Lower lobe of right lung (tissue), 2 donors: ENCODE measurements at regions not wholly inside any gene's neighbourhood (a gene's known extent, or its start where the extent isn't known, plus 50 kb on each side); places are given as distances from the start of the nearest gene placed in this dataset.
A peak's percentile ranks its signal among the peaks of the same experiment; 100 is the strongest.
"Not testable (repeated sequence)": the region's sequence is repeated elsewhere in the genome, so short reads cannot be mapped to it uniquely, and the experiment has no call there.

Experiments used
- ATAC-seq, 2 donors: fragments of 200-7000 bp; cut with Tn5 transposase; one replicate each; pipeline ENCODE4 v1.9.1; 2020 to 2022; ENCODE audit warnings: mild to moderate bottlenecking in 2 of 2, moderate library complexity in 2 of 2
- DNase-seq: peaks from one replicate; pipeline ENCODE4 v3.0.0-alpha.2; 2020
- H3K27ac ChIP-seq: fragments of 200-600 bp; one replicate; pipeline ENCODE4 v1.8.0; 2022
- H3K27me3 ChIP-seq: fragments of 200-600 bp; one replicate; pipeline ENCODE4 v1.8.0; 2022; ENCODE audit warnings: low read depth
- H3K36me3 ChIP-seq: fragments of 200-600 bp; one replicate; pipeline ENCODE4 v1.8.0; 2022; ENCODE audit warnings: mild to moderate bottlenecking
- H3K4me1 ChIP-seq: fragments of 200-600 bp; one replicate; pipeline ENCODE4 v1.8.0; 2022
- H3K4me3 ChIP-seq: fragments of 200-600 bp; one replicate; pipeline ENCODE4 v1.8.0; 2022; ENCODE audit warnings: mild to moderate bottlenecking
- H3K9me3 ChIP-seq: fragments of 200-600 bp; one replicate; pipeline ENCODE4 v1.8.0; 2022
- intact Hi-C: fragments of 100-400 bp; cut with DNase I; formaldehyde crosslinking; loops from one replicate; pipeline ENCODE4 v1.11.0; 2022
- TF ChIP-seq, protein P1 (sequence below): fragments of 200-600 bp; IDR thresholded peaks from one replicate; pipeline ENCODE4 v1.8.0; 2022; ENCODE audit warnings: antibody characterized with exemption, mild to moderate bottlenecking
- donor health status: DM: no; HTN: yes; CAD: no; lungs with severe emphysema.

DNA sequence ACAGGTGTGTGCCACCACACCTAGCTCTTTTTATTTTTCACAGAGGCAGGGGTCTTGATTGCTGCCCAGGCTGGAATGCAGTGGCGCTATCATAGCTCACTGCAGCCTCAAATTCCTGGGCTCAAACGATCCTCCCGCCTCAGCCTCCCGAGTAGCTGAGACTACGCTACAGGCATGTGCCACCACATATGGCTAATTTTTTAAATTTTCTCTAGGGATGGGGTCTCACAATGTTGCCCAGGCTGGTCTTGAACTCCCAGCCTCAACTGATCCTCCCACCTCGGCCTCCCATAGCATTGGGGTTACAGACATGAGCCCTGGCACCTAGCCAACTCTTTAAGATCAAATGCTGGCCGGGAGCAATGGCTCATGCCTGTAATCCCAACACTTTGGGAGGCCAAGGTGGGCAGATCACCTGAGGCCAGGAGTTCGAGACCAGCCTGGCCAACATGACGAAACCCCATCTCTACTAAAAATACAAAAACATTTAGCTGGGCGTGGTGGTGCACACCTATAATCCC lies 50.6 kb upstream of the MYL10 start:
- ATAC-seq, DNase-seq, H3K36me3 ChIP-seq, H3K4me3 ChIP-seq, H3K27ac ChIP-seq, H3K27me3 ChIP-seq, H3K9me3 ChIP-seq, H3K4me1 ChIP-seq, intact Hi-C loops: not testable (repeated sequence)

DNA sequence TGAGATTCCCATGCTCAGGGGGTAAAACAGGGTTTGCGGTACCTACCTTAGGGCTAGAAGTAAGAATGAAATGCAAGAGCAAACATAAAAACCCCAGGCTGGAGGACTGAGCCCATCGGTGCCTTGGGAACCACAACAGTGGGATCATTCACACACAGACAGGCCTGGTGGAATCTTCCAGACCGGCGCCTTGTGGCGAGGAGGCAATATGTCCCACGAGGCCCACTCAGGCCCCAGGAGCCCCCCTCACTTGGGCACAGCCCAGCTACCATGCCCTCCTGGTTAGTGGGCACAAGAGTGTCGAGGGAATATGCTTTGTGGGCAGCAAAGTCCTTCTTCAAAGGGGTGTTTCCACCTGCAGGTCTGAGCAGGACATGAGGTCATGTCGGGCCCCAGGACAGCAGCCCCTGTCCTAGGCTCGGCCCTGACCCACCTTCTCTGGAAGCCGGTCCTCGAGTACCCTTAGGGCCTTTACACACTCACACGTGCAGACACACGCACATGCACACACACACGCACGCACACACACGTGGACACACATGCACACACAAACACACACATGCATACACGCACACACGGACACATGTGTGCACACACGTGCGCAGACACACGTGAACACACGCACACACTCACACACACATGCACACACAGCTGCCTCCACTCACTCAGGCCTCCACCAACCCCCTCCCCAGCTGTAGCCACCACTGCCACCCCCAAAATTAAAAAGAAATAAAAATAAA lies 51.5 kb upstream of the MYL10 start:
- ATAC-seq (no peak), DNase-seq (no peak)
- Histone ChIP-seq H3K4me1 (no peaks in the 10 kb centered on the region), H3K9me3 (no peaks in the 10 kb centered on the region), H3K27me3 (no peaks in the 10 kb centered on the region), H3K4me3 (no peak overlapping the region), H3K36me3 (no peaks in the 10 kb centered on the region), H3K27ac (no peak overlapping the region)
- TF ChIP-seq, protein P1, sequence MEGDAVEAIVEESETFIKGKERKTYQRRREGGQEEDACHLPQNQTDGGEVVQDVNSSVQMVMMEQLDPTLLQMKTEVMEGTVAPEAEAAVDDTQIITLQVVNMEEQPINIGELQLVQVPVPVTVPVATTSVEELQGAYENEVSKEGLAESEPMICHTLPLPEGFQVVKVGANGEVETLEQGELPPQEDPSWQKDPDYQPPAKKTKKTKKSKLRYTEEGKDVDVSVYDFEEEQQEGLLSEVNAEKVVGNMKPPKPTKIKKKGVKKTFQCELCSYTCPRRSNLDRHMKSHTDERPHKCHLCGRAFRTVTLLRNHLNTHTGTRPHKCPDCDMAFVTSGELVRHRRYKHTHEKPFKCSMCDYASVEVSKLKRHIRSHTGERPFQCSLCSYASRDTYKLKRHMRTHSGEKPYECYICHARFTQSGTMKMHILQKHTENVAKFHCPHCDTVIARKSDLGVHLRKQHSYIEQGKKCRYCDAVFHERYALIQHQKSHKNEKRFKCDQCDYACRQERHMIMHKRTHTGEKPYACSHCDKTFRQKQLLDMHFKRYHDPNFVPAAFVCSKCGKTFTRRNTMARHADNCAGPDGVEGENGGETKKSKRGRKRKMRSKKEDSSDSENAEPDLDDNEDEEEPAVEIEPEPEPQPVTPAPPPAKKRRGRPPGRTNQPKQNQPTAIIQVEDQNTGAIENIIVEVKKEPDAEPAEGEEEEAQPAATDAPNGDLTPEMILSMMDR: no peak
- intact Hi-C loops: no loop called here

DNA sequence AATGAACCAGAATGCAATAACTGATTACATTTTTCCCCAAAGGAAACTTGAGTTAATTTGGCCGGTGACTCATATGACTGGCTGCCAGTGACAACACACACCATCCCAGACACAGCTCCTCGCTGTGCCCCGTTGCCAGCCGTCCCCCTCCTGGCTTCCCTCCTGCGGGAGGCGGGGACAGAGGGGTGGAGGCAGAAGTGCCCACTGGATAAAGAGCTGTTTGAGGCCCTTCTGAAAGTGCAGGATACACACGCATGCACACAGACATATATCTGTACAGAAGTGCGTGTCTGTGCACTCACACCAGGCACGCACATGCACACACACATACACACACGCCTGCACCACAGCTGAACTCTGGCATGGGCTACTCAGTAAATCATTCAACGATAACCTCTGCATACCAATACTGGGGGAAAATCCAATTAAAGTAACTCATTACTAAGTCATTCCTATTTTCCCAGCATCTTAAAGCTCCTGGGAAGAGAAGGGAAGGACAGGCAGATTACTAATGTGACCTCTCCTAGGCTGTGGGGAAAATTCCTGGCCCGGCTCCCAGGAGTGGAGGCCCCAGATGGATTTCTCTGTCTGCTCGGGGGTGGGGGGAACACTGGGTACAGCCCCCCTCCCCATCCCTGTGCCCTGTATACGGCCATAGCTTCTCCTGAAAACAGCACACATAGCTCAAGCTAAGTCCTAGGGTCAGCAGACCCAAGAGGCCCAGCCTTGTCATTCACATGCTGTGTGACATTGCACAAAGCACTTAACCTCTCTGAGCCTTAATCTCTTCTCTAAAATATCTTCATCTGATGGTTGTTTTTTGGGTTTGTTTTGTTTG lies 52.3 kb upstream of the MYL10 start:
- no peak for DNase-seq
- no peaks in the 10 kb centered on the region for H3K4me1 ChIP-seq
- H3K4me3 ChIP-seq: no peak overlapping the region
- peak; percentile 65 to 72 for ATAC-seq
- H3K27me3 ChIP-seq: no peaks in the 10 kb centered on the region
- TF ChIP-seq, protein P1: no peak
- H3K36me3 ChIP-seq: no peaks in the 10 kb centered on the region
- no peak overlapping the region for H3K27ac ChIP-seq
- intact Hi-C loops: no loop called here
- H3K9me3 ChIP-seq: no peaks in the 10 kb centered on the region

DNA sequence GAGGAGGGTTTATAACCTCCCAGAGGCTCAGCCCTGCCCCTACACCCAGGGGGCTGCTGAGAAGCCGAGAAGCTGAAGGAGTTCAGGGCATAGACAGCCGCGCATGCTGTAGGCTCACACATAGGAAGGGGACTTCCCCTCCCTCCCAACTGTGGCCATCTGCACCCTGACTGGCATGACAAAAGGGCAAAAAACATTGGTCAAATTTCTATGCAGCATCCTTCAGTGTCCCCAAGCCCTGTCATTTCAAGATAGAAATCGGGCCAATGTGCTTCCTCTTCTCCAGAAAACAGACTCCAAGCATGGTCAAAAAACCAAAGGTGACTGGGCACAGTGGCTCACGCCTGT lies 55.9 kb upstream of the MYL10 start:
- H3K4me1 ChIP-seq: peaks cover 9% of the 10 kb centered on the region
- peaks cover 2% of the 10 kb centered on the region for H3K27me3 ChIP-seq
- H3K9me3 ChIP-seq: no peaks in the 10 kb centered on the region
- DNase-seq (no peak), ATAC-seq (no peak)
- H3K4me3 ChIP-seq: no peak overlapping the region
- no peaks in the 10 kb centered on the region for H3K36me3 ChIP-seq
- TF ChIP-seq, protein P1: no peak
- no peak overlapping the region for H3K27ac ChIP-seq
- intact Hi-C loops: no loop called here

DNA sequence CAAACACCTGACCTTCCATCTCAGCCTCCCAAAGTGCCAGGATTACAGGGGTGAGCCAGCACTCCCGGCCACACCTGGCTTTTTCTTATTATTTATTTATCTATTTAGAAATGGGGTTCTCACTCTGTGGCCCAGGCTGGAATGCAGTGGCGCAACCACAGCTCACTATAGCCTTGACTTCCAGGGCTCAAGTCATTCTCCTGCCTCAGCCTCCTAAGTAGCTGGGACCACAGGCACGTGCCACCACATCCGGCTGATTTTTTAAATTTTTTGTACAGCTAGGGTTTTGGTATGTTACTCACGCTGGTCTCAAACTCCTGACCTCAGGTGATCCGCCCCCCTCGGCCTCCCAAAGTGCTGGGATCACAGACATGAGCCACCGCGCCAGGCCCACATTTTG lies 56.9 kb upstream of the MYL10 start:
- Histone ChIP-seq H3K9me3 (no peaks in the 10 kb centered on the region), H3K4me1 (peaks cover 9% of the 10 kb centered on the region), H3K36me3 (no peaks in the 10 kb centered on the region), H3K27me3 (peaks cover 5% of the 10 kb centered on the region), H3K27ac (no peak overlapping the region), H3K4me3 (no peak overlapping the region)
- TF ChIP-seq, protein P1: no peak
- no peak for DNase-seq
- ATAC-seq: no peak
- intact Hi-C loops: no loop called here

DNA sequence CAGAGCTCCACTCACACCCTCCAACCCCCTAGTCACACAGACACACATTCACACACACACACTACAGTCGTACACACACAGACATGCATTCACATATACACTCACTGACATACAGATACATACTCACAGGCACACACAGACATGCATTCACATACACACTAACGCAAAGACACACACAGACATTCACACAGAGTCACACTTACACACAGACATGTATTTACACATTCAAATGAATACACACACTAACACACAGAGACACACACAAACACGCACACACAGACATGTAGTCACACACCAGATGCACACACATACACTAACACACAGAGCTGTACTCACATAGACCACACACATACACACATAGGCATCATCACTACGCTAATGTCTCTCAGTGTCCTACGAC lies 58.0 kb upstream of the MYL10 start:
- intact Hi-C loops: no loop called here
- DNase-seq (no peak), ATAC-seq (no peak)

More for the DNA sequence above, 58.0 kb upstream of the MYL10 start:
- H3K9me3 ChIP-seq: no peaks in the 10 kb centered on the region
- no peak overlapping the region for H3K27ac ChIP-seq
- H3K27me3 ChIP-seq: peaks cover 5% of the 10 kb centered on the region
- TF ChIP-seq, protein P1: no peak
- H3K4me1 ChIP-seq: peaks cover 9% of the 10 kb centered on the region
- no peaks in the 10 kb centered on the region for H3K36me3 ChIP-seq
- H3K4me3 ChIP-seq: no peak overlapping the region
